ENCODE measurements at regions not wholly inside any gene's neighbourhood (a gene's known extent, or its start where the extent isn't known, plus 50 kb on each side); places are given as distances from the start of the nearest gene placed in this dataset.

GRCh38 chr4:7130621-7131211 is 61.6 kb upstream of the SORCS2 start:
- Mint-ChIP-seq H3K36me3 (ENCODE audit: low read depth) (no peaks in the 10 kb centered on the region), H3K27me3 (no peaks in the 10 kb centered on the region), H3K9me3 (peaks cover 6% of the 10 kb centered on the region), H3K4me1 (ENCODE audit: low read depth) (peaks cover 3% of the 10 kb centered on the region), H3K4me3 (no peak overlapping the region), H3K27ac (no peak overlapping the region)
- CTCF ChIA-PET = no interaction called here
- POLR2A ChIA-PET = interaction anchor here (0.6 kb wide), 1 partner anchor 347 kb away, joined by 3 read pairs; no protein-coding TSS in a partner anchor
- no peak for DNase-seq
- ATAC-seq = no peak
- TF ChIP-seq CTCF (IDR thresholded peaks at IDR 0.05) = no peak
- intact Hi-C loops (cut with micrococcal nuclease) = no loop called here

- H3K36me3 Mint-ChIP-seq (ENCODE audit: low read depth) = no peaks in the 10 kb centered on the region
- CTCF ChIA-PET = no interaction called here
- no peak for TF ChIP-seq CTCF (IDR thresholded peaks at IDR 0.05)
These were observed 62.2 kb upstream of the GRPEL1 start for GRCh38 chr4:7129871-7130620.

GRCh38 chr4:7128644-7129043 is 60.8 kb upstream of the GRPEL1 start:
- no peak for ATAC-seq
- H3K36me3 Mint-ChIP-seq (ENCODE audit: low read depth) = no peaks in the 10 kb centered on the region
- intact Hi-C loops (cut with micrococcal nuclease) = no loop called here
- no peaks in the 10 kb centered on the region for H3K4me1 Mint-ChIP-seq (ENCODE audit: low read depth)
- POLR2A ChIA-PET = no interaction called here
- no peak for TF ChIP-seq CTCF (IDR thresholded peaks at IDR 0.05)
- H3K27ac Mint-ChIP-seq = no peak overlapping the region
- H3K27me3 Mint-ChIP-seq = no peaks in the 10 kb centered on the region
- no peak overlapping the region for H3K4me3 Mint-ChIP-seq
- CTCF ChIA-PET = no interaction called here
- H3K9me3 Mint-ChIP-seq = peaks cover 6% of the 10 kb centered on the region
- DNase-seq = no peak

More at GRCh38 chr4:7129871-7130620, 62.2 kb upstream of the GRPEL1 start:
- intact Hi-C loops (cut with micrococcal nuclease) = no loop called here
- POLR2A ChIA-PET = interaction anchor here (0.6 to 1.0 kb wide), 2 partner anchors 16 to 346 kb away, joined by 3 to 4 read pairs; no protein-coding TSS in a partner anchor
- Mint-ChIP-seq H3K27me3 (no peaks in the 10 kb centered on the region), H3K27ac (no peak overlapping the region), H3K4me3 (no peak overlapping the region), H3K4me1 (ENCODE audit: low read depth) (peaks cover 2% of the 10 kb centered on the region), H3K9me3 (peaks cover 6% of the 10 kb centered on the region)
- no peak for ATAC-seq
- no peak for DNase-seq

- H3K27ac Mint-ChIP-seq = no peak overlapping the region
- TF ChIP-seq CTCF (IDR thresholded peaks at IDR 0.05) = no peak
- DNase-seq = no peak
- H3K4me1 Mint-ChIP-seq (ENCODE audit: low read depth) = no peaks in the 10 kb centered on the region
- ATAC-seq = no peak
- no peaks in the 10 kb centered on the region for H3K27me3 Mint-ChIP-seq
- no peak overlapping the region for H3K4me3 Mint-ChIP-seq
- CTCF ChIA-PET = no interaction called here
- H3K36me3 Mint-ChIP-seq (ENCODE audit: low read depth) = no peaks in the 10 kb centered on the region
- POLR2A ChIA-PET = no interaction called here
- H3K9me3 Mint-ChIP-seq = peaks cover 5% of the 10 kb centered on the region
- intact Hi-C loops (cut with micrococcal nuclease) = no loop called here
These were observed 60.4 kb upstream of the GRPEL1 start for GRCh38 chr4:7128234-7128633.

GRCh38 chr4:7127576-7127975 is 59.7 kb upstream of the GRPEL1 start:
- no peak overlapping the region for H3K4me3 Mint-ChIP-seq
- H3K9me3 Mint-ChIP-seq = no peaks in the 10 kb centered on the region
- DNase-seq (no peak), ATAC-seq (no peak)
- H3K36me3 Mint-ChIP-seq (ENCODE audit: low read depth) = no peaks in the 10 kb centered on the region
- POLR2A ChIA-PET = no interaction called here
- no peaks in the 10 kb centered on the region for H3K4me1 Mint-ChIP-seq (ENCODE audit: low read depth)
- no peaks in the 10 kb centered on the region for H3K27me3 Mint-ChIP-seq
- intact Hi-C loops (cut with micrococcal nuclease) = no loop called here
- H3K27ac Mint-ChIP-seq = no peak overlapping the region
- no peak for TF ChIP-seq CTCF (IDR thresholded peaks at IDR 0.05)
- CTCF ChIA-PET = no interaction called here
